B cell (primary cell): ENCODE measurements at regions not wholly inside any gene's neighbourhood (a gene's known extent, or its start where the extent isn't known, plus 50 kb on each side); places are given as distances from the start of the nearest gene placed in this dataset.

Experiments
- EZH2 ChIP-seq: IDR thresholded peaks from 2 replicates; pipeline ENCODE4 v1.6.1; 2012; ENCODE audit warnings: borderline replicate concordance, low read depth, mild to moderate bottlenecking, moderate library complexity, low read length; ENCODE audit not compliant: insufficient read depth, poor library complexity, severe bottlenecking
- TF ChIP-seq, protein P1 (sequence below): fragments of 200-600 bp; IDR thresholded peaks from one replicate; pipeline ENCODE4 v1.8.0; 2022; ENCODE audit warnings: antibody characterized with exemption, mild to moderate bottlenecking

DNA sequence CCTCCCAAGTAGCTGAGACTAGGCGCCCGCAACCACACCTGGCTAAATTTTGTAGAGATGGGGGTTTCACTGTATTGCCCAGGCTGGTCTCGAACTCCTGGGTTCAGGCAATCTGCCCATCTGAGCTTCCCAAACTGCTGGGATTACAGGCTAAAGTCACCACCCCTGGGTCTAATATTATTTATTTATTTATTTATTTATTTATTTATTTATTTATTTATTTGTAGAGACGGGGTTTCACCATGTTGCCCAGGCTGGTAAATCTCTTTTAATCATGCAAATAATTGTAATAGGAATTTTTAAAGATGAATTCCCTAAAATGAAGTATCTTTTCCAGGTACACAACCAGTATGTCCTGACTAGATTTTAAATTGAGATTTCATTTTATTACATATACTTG is 761.8 kb downstream of the TRAM1L1 start:
- TF ChIP-seq, protein P1, sequence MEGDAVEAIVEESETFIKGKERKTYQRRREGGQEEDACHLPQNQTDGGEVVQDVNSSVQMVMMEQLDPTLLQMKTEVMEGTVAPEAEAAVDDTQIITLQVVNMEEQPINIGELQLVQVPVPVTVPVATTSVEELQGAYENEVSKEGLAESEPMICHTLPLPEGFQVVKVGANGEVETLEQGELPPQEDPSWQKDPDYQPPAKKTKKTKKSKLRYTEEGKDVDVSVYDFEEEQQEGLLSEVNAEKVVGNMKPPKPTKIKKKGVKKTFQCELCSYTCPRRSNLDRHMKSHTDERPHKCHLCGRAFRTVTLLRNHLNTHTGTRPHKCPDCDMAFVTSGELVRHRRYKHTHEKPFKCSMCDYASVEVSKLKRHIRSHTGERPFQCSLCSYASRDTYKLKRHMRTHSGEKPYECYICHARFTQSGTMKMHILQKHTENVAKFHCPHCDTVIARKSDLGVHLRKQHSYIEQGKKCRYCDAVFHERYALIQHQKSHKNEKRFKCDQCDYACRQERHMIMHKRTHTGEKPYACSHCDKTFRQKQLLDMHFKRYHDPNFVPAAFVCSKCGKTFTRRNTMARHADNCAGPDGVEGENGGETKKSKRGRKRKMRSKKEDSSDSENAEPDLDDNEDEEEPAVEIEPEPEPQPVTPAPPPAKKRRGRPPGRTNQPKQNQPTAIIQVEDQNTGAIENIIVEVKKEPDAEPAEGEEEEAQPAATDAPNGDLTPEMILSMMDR: no peak
- TF ChIP-seq EZH2: no peak
